ENCODE measurements at regions not wholly inside any gene's neighbourhood (a gene's known extent, or its start where the extent isn't known, plus 50 kb on each side); places are given as distances from the start of the nearest gene placed in this dataset.

GRCh38 chr11:45386972-45387371 is 100.8 kb upstream of the SYT13 start:
- TF ChIP-seq EZH2 (IDR thresholded peaks at IDR 0.05), result no peak
- no peak for TF ChIP-seq EZH2phosphoT487 (IDR thresholded peaks at IDR 0.05)
- TF ChIP-seq CTCF (IDR thresholded peaks at IDR 0.05), result no peak
- Histone ChIP-seq H3F3A (ENCODE audit: low read depth) (no peaks in the 10 kb centered on the region), H3K27me3 (no peaks in the 10 kb centered on the region), H3K36me3 (no peaks in the 10 kb centered on the region), H4K20me1 (ENCODE audit: low read depth) (no peaks in the 10 kb centered on the region), H3K9ac (no peak overlapping the region), H2AFZ (replicated peaks) (no peak overlapping the region), H3K4me2 (no peak overlapping the region), H3K27ac (no peak overlapping the region), H3K4me3 (no peak overlapping the region), H3K4me1 (peaks cover 5% of the 10 kb centered on the region), H3K9me3 (ENCODE audit: low read depth) (no peaks in the 10 kb centered on the region), H3K79me2 (ENCODE audit: low read depth) (no peaks in the 10 kb centered on the region)
- no peaks in the 10 kb centered on the region for H3K36me3 Mint-ChIP-seq
- H3K27me3 Mint-ChIP-seq (ENCODE audit: insufficient read depth, low read depth), result peaks cover 10% of the 10 kb centered on the region
- no peaks in the 10 kb centered on the region for H3K9me3 Mint-ChIP-seq
- no peak for DNase-seq (ENCODE audit: low spot score)
- H3K4me1 Mint-ChIP-seq, result peaks cover 54% of the 10 kb centered on the region
- no peak overlapping the region for H3K4me3 Mint-ChIP-seq
- H3K27ac Mint-ChIP-seq, result peak overlapping the region; percentile 46

- Mint-ChIP-seq H3K36me3 (no peaks in the 10 kb centered on the region), H3K9me3 (no peaks in the 10 kb centered on the region), H3K27ac (no peak overlapping the region), H3K27me3 (ENCODE audit: insufficient read depth, low read depth) (peaks cover 14% of the 10 kb centered on the region), H3K4me1 (peaks cover 55% of the 10 kb centered on the region), H3K4me3 (peak overlapping the region; percentile 17)
- H4K20me1 ChIP-seq (ENCODE audit: low read depth), result no peaks in the 10 kb centered on the region
- H3F3A ChIP-seq (ENCODE audit: low read depth), result no peaks in the 10 kb centered on the region
- H3K4me2 ChIP-seq, result no peak overlapping the region
- no peak overlapping the region for H3K4me3 ChIP-seq
- H3K27me3 ChIP-seq, result no peaks in the 10 kb centered on the region
- no peak for DNase-seq (ENCODE audit: low spot score)
- H3K36me3 ChIP-seq, result no peaks in the 10 kb centered on the region
- no peak overlapping the region for H2AFZ ChIP-seq (replicated peaks)
- no peak for TF ChIP-seq CTCF (IDR thresholded peaks at IDR 0.05)
- TF ChIP-seq EZH2 (IDR thresholded peaks at IDR 0.05), result no peak
- TF ChIP-seq EZH2phosphoT487 (IDR thresholded peaks at IDR 0.05), result no peak
- H3K79me2 ChIP-seq (ENCODE audit: low read depth), result no peaks in the 10 kb centered on the region
- no peaks in the 10 kb centered on the region for H3K9me3 ChIP-seq (ENCODE audit: low read depth)
- H3K4me1 ChIP-seq, result peaks cover 5% of the 10 kb centered on the region
- no peak overlapping the region for H3K9ac ChIP-seq
- no peak overlapping the region for H3K27ac ChIP-seq
Measured at GRCh38 chr11:45385844-45386243, 99.7 kb upstream of the SYT13 start.

GRCh38 chr11:45385423-45385822 is 99.3 kb upstream of the SYT13 start:
- Histone ChIP-seq H3K4me1 (peaks cover 5% of the 10 kb centered on the region), H3K27me3 (no peaks in the 10 kb centered on the region), H3K9ac (no peak overlapping the region), H3K27ac (no peak overlapping the region), H2AFZ (replicated peaks) (no peak overlapping the region), H4K20me1 (ENCODE audit: low read depth) (no peaks in the 10 kb centered on the region), H3K36me3 (no peaks in the 10 kb centered on the region), H3F3A (ENCODE audit: low read depth) (no peaks in the 10 kb centered on the region), H3K79me2 (ENCODE audit: low read depth) (no peaks in the 10 kb centered on the region), H3K9me3 (ENCODE audit: low read depth) (no peaks in the 10 kb centered on the region), H3K4me2 (no peak overlapping the region), H3K4me3 (no peak overlapping the region)
- H3K27me3 Mint-ChIP-seq (ENCODE audit: insufficient read depth, low read depth), result peaks cover 13% of the 10 kb centered on the region
- H3K9me3 Mint-ChIP-seq, result no peaks in the 10 kb centered on the region
- H3K36me3 Mint-ChIP-seq, result no peaks in the 10 kb centered on the region
- H3K4me1 Mint-ChIP-seq, result peaks cover 51% of the 10 kb centered on the region
- no peak for TF ChIP-seq EZH2 (IDR thresholded peaks at IDR 0.05)
- TF ChIP-seq CTCF (IDR thresholded peaks at IDR 0.05), result no peak
- TF ChIP-seq EZH2phosphoT487 (IDR thresholded peaks at IDR 0.05), result no peak
- peak overlapping the region; percentile 17 for H3K4me3 Mint-ChIP-seq
- H3K27ac Mint-ChIP-seq, result peak overlapping the region; percentile 62
- DNase-seq (ENCODE audit: low spot score), result no peak

All from neural progenitor cell (in vitro differentiated cells).